ENCODE measurements at regions not wholly inside any gene's neighbourhood (a gene's known extent, or its start where the extent isn't known, plus 50 kb on each side); places are given as distances from the start of the nearest gene placed in this dataset.

- TF ChIP-seq CTCF (IDR thresholded peaks at IDR 0.05; ENCODE audit: borderline replicate concordance, extremely low read depth, low read length, poor library complexity, severe bottlenecking) = no peak
- TF ChIP-seq EZH2 (IDR thresholded peaks at IDR 0.05; ENCODE audit: borderline replicate concordance, low read depth, low read length, severe bottlenecking) = no peak
Observed at GRCh38 chr7:34269084-34269483, 363.7 kb downstream of the BMPER start.

All from DND-41 (cell line).